SU-DHL-6 (cell line): ENCODE measurements at regions not wholly inside any gene's neighbourhood (a gene's known extent, or its start where the extent isn't known, plus 50 kb on each side); places are given as distances from the start of the nearest gene placed in this dataset.

Experiments used
- H2AFZ ChIP-seq: fragments of 200-600 bp; sonication (generic); 2 replicates; pipeline ENCODE4 v1.6.1; 2014; ENCODE audit warnings: low read depth, mild to moderate bottlenecking, moderate library complexity, mixed read lengths, antibody characterized with exemption, low read length; ENCODE audit not compliant: severe bottlenecking
- H3F3A ChIP-seq: fragments of 200-600 bp; shearing (Covaris generic); 2 replicates; pipeline ENCODE4 v1.6.0; 2016; ENCODE audit warnings: antibody characterized with exemption, mild to moderate bottlenecking; ENCODE audit not compliant: insufficient read depth
- H3K27ac ChIP-seq: fragments of 200-600 bp; sonication (generic); 2 replicates; pipeline ENCODE4 v1.5.1; 2016; ENCODE audit warnings: low read depth, mild to moderate bottlenecking, low read length, moderate library complexity, mixed read lengths
- H3K27me3 ChIP-seq: fragments of 200-600 bp; sonication (generic), shearing (Covaris generic); 2 replicates; pipeline ENCODE4 v1.6.0; 2014; ENCODE audit warnings: mild to moderate bottlenecking, low read length
- H3K36me3 ChIP-seq: fragments of 200-600 bp; sonication (generic); 2 replicates; pipeline ENCODE4 v1.6.1; 2014; ENCODE audit warnings: mild to moderate bottlenecking, low read length, mixed read lengths
- H3K4me2 ChIP-seq: fragments of 300-600, 200-600 bp; shearing (Covaris generic), sonication (generic); 2 replicates; pipeline ENCODE4 v1.6.0; 2014; ENCODE audit warnings: low read length, low read depth, mild to moderate bottlenecking; ENCODE audit not compliant: poor library complexity, severe bottlenecking
- H3K4me3 ChIP-seq: fragments of 200-600 bp; sonication (generic); 2 replicates; pipeline ENCODE4 v1.5.1; 2014; ENCODE audit warnings: antibody characterized with exemption, low read length, mild to moderate bottlenecking, mixed read lengths; ENCODE audit not compliant: insufficient read depth, poor library complexity, severe bottlenecking
- H3K79me2 ChIP-seq: fragments of 200-600 bp; sonication (generic); 2 replicates; pipeline ENCODE4 v1.6.1; 2014; ENCODE audit warnings: mild to moderate bottlenecking, low read length, moderate library complexity; ENCODE audit not compliant: insufficient read depth
- H3K9ac ChIP-seq: fragments of 200-600 bp; sonication (generic); 2 replicates; pipeline ENCODE4 v1.7.0; 2014; ENCODE audit warnings: mild to moderate bottlenecking, low read length
- H3K9me2 ChIP-seq: fragments of 200-600 bp; sonication (generic); replicated peaks from 2 replicates; pipeline ENCODE4 v1.6.1; 2014; ENCODE audit warnings: low read length; ENCODE audit not compliant: insufficient read depth
- H3K9me3 ChIP-seq: fragments of 200-600 bp; sonication (generic); 2 replicates; pipeline ENCODE4 v1.6.1; 2014; ENCODE audit warnings: low read length, mixed read lengths; ENCODE audit not compliant: insufficient read depth
- H4K20me1 ChIP-seq: fragments of 200-600 bp; sonication (generic); 2 replicates; pipeline ENCODE4 v1.6.1; 2014; ENCODE audit warnings: low read depth, mild to moderate bottlenecking, antibody characterized with exemption, low read length, moderate library complexity, mixed read lengths
- CTCF ChIP-seq: fragments of 200-600 bp; sonication (generic); IDR thresholded peaks from one replicate; pipeline ENCODE4 v1.5.1; 2017; ENCODE audit warnings: antibody characterized with exemption, mild to moderate bottlenecking, low read length, moderate library complexity; ENCODE audit not compliant: insufficient read depth, poor library complexity, severe bottlenecking
- EZH2phosphoT487 ChIP-seq: fragments of 200-600 bp; sonication (generic), shearing (Covaris generic); conservative IDR thresholded peaks from 2 replicates; pipeline ENCODE4 v1.6.1; 2018; ENCODE audit warnings: mild to moderate bottlenecking, antibody characterized with exemption, low read length, moderate library complexity, mixed read lengths

GRCh38 chr13:81927347-81927746 is 1586.4 kb upstream of the SPRY2 start:
- Histone ChIP-seq H3K9me3 (no peaks in the 10 kb centered on the region), H3K4me3 (no peak overlapping the region), H3K27me3 (no peaks in the 10 kb centered on the region), H4K20me1 (no peaks in the 10 kb centered on the region), H3K36me3 (no peaks in the 10 kb centered on the region), H3K4me2 (no peak overlapping the region), H3K79me2 (no peaks in the 10 kb centered on the region), H3K27ac (no peak overlapping the region), H3K9ac (no peak overlapping the region), H3K9me2 (no peaks in the 10 kb centered on the region), H3F3A (no peaks in the 10 kb centered on the region), H2AFZ (no peak overlapping the region)
- TF ChIP-seq EZH2phosphoT487 (no peak), CTCF (no peak)

GRCh38 chr13:81917810-81918209 is 1576.9 kb upstream of the SPRY2 start:
- Histone ChIP-seq H3K4me3 (no peak overlapping the region), H2AFZ (no peak overlapping the region)

DNA sequence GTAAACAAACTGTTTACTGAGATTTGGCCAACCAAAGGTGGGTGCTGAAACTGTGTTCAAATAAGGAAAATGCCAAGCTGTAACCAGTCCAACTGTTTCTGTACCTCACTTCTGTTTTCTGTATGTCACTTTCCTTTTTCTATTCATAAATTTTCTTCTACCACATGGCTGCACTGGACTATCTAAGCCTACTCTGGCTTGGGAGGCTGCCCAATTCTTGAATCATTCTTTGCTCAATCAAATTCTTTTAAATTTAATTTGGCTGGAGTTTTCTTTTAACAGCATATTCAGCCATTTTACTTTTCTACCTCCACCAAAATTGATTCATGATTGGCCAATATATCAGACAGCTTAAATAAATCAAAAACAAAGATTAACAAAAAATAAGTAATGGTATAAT is 1575.5 kb upstream of the SPRY2 start:
- Histone ChIP-seq H2AFZ (no peak overlapping the region), H3F3A (no peaks in the 10 kb centered on the region), H3K9ac (no peak overlapping the region), H3K27ac (no peak overlapping the region), H3K4me2 (no peak overlapping the region), H3K9me3 (no peaks in the 10 kb centered on the region), H4K20me1 (no peaks in the 10 kb centered on the region), H3K79me2 (no peaks in the 10 kb centered on the region), H3K36me3 (no peaks in the 10 kb centered on the region), H3K4me3 (no peak overlapping the region), H3K27me3 (no peaks in the 10 kb centered on the region), H3K9me2 (no peaks in the 10 kb centered on the region)
- TF ChIP-seq CTCF, result no peak
- no peak for TF ChIP-seq EZH2phosphoT487

More at GRCh38 chr13:81917810-81918209, 1576.9 kb upstream of the SPRY2 start:
- H3K4me2 ChIP-seq, result no peak overlapping the region
- no peaks in the 10 kb centered on the region for H3K36me3 ChIP-seq
- H3K9me3 ChIP-seq, result no peaks in the 10 kb centered on the region
- no peak overlapping the region for H3K9ac ChIP-seq
- no peaks in the 10 kb centered on the region for H3K79me2 ChIP-seq
- no peaks in the 10 kb centered on the region for H3F3A ChIP-seq
- H3K27me3 ChIP-seq, result no peaks in the 10 kb centered on the region
- no peaks in the 10 kb centered on the region for H3K9me2 ChIP-seq
- no peak overlapping the region for H3K27ac ChIP-seq
- TF ChIP-seq EZH2phosphoT487, result no peak
- no peak for TF ChIP-seq CTCF
- no peaks in the 10 kb centered on the region for H4K20me1 ChIP-seq
